Large intestine (tissue), 3 donors: ENCODE measurements at regions not wholly inside any gene's neighbourhood (a gene's known extent, or its start where the extent isn't known, plus 50 kb on each side); places are given as distances from the start of the nearest gene placed in this dataset.
"Not testable (repeated sequence)": the region's sequence is repeated elsewhere in the genome, so short reads cannot be mapped to it uniquely, and the experiment has no call there.

ENCODE experiments used
- DNase-seq, 2 donors: peaks; one replicate each; pipeline versions ENCODE4 v3.0.0 to v3.0.0-alpha.2; 2013
- H3K27ac ChIP-seq: one replicate; pipeline ENCODE4 v1.5.1; 2013; ENCODE audit warnings: low read length
- H3K27me3 ChIP-seq: 2 replicates; pipeline ENCODE4 v1.6.1; 2013; ENCODE audit warnings: low read length; ENCODE audit not compliant: control insufficient read depth, insufficient read depth
- H3K36me3 ChIP-seq: 2 replicates; pipeline ENCODE4 v1.6.1; 2013; ENCODE audit warnings: low read length; ENCODE audit not compliant: control insufficient read depth, insufficient read depth
- H3K4me1 ChIP-seq: one replicate; pipeline ENCODE4 v1.6.1; 2013; ENCODE audit warnings: low read length; ENCODE audit not compliant: control insufficient read depth, insufficient read depth
- H3K4me3 ChIP-seq: one replicate; pipeline ENCODE4 v1.5.1; 2013; ENCODE audit warnings: low read length
- H3K9me3 ChIP-seq: one replicate; pipeline ENCODE4 v1.6.1; 2013; ENCODE audit warnings: mild to moderate bottlenecking, low read depth, low read length, moderate library complexity; ENCODE audit not compliant: control insufficient read depth
- WGBS: methylation state at CpG from one replicate; pipeline ENCODE4 v1.1.5; 2013; ENCODE audit warnings: low lambda C conversion rate; ENCODE audit not compliant: insufficient coverage; 5-methylcytosine and 5-hydroxymethylcytosine counted together

GRCh38 chr7:47074702-47075153 is 507.2 kb downstream of the TNS3 start:
- Histone ChIP-seq H3K4me3 (no peak overlapping the region), H3K36me3 (no peaks in the 10 kb centered on the region), H3K27me3 (no peaks in the 10 kb centered on the region), H3K27ac (no peak overlapping the region), H3K9me3 (no peaks in the 10 kb centered on the region), H3K4me1 (peaks cover 5% of the 10 kb centered on the region)
- DNase-seq, result peak in 1 of 2 donors; percentile 24
- 0% methylated on average over 1 of the region's 2 CpGs for whole genome bisulfite sequencing

- H3K9me3 ChIP-seq, result no peaks in the 10 kb centered on the region
- H3K4me3 ChIP-seq, result no peak overlapping the region
- H3K4me1 ChIP-seq, result peaks cover 5% of the 10 kb centered on the region
- DNase-seq, result no peak
- no peaks in the 10 kb centered on the region for H3K27me3 ChIP-seq
- no peak overlapping the region for H3K27ac ChIP-seq
- H3K36me3 ChIP-seq, result no peaks in the 10 kb centered on the region
- no CpG with 5 or more reads among the region's 7 CpGs for WGBS
These were observed 508.6 kb downstream of the TNS3 start for GRCh38 chr7:47073284-47073683.

- no CpG with 5 or more reads among the region's 3 CpGs for WGBS
- no peaks in the 10 kb centered on the region for H3K9me3 ChIP-seq
- no peaks in the 10 kb centered on the region for H3K27me3 ChIP-seq
- DNase-seq, result no peak
- H3K27ac ChIP-seq, result no peak overlapping the region
- no peak overlapping the region for H3K4me3 ChIP-seq
- H3K36me3 ChIP-seq, result no peaks in the 10 kb centered on the region
- peaks cover 5% of the 10 kb centered on the region for H3K4me1 ChIP-seq
These were observed 510.0 kb downstream of the TNS3 start for GRCh38 chr7:47071866-47072265.

- Histone ChIP-seq H3K4me1 (peaks cover 3% of the 10 kb centered on the region), H3K4me3 (no peak overlapping the region), H3K27ac (no peak overlapping the region), H3K9me3 (no peaks in the 10 kb centered on the region), H3K27me3 (no peaks in the 10 kb centered on the region), H3K36me3 (no peaks in the 10 kb centered on the region)
- no peak for DNase-seq
- 100% methylated on average over 3 of the region's 15 CpGs for WGBS
These were observed 512.4 kb downstream of the TNS3 start for GRCh38 chr7:47069385-47070076.

GRCh38 chr7:47066976-47067614 is 514.8 kb downstream of the TNS3 start:
- peaks cover 2% of the 10 kb centered on the region for H3K9me3 ChIP-seq
- H3K4me1 ChIP-seq, result no peaks in the 10 kb centered on the region
- no peak for DNase-seq
- H3K27ac ChIP-seq, result no peak overlapping the region
- no peaks in the 10 kb centered on the region for H3K36me3 ChIP-seq
- WGBS, result no CpG with 5 or more reads among the region's 9 CpGs
- H3K4me3 ChIP-seq, result no peak overlapping the region
- H3K27me3 ChIP-seq, result no peaks in the 10 kb centered on the region

GRCh38 chr7:47056731-47057130 is 525.2 kb downstream of the TNS3 start:
- WGBS, result no CpG with 5 or more reads among the region's 2 CpGs
- H3K27me3 ChIP-seq, result no peaks in the 10 kb centered on the region
- no peaks in the 10 kb centered on the region for H3K36me3 ChIP-seq
- DNase-seq, result no peak
- H3K9me3 ChIP-seq, result peaks cover 12% of the 10 kb centered on the region
- no peaks in the 10 kb centered on the region for H3K4me1 ChIP-seq
- no peak overlapping the region for H3K27ac ChIP-seq
- no peak overlapping the region for H3K4me3 ChIP-seq

- not testable (repeated sequence) for DNase-seq, H3K27ac ChIP-seq, H3K36me3 ChIP-seq, H3K4me1 ChIP-seq, H3K27me3 ChIP-seq
- Histone ChIP-seq H3K4me3 (peak overlapping the region; percentile 10), H3K9me3 (peaks cover 12% of the 10 kb centered on the region)
- WGBS, result no CpG with 5 or more reads among the region's 70 CpGs
These were observed 529.2 kb downstream of the TNS3 start for GRCh38 chr7:47052541-47053208.

- Histone ChIP-seq H3K36me3 (no peaks in the 10 kb centered on the region), H3K27me3 (no peaks in the 10 kb centered on the region), H3K27ac (no peak overlapping the region), H3K9me3 (peaks cover 7% of the 10 kb centered on the region), H3K4me1 (no peaks in the 10 kb centered on the region), H3K4me3 (no peak overlapping the region)
- 90% methylated on average over 5 of the region's 13 CpGs for WGBS
- DNase-seq, result no peak
These were observed 532.6 kb downstream of the TNS3 start for GRCh38 chr7:47049234-47049774.

GRCh38 chr7:47047384-47047783 is 534.5 kb downstream of the TNS3 start:
- no peaks in the 10 kb centered on the region for H3K36me3 ChIP-seq
- DNase-seq, result no peak
- H3K27me3 ChIP-seq, result no peaks in the 10 kb centered on the region
- no peak overlapping the region for H3K4me3 ChIP-seq
- peaks cover under 1% of the 10 kb centered on the region for H3K9me3 ChIP-seq
- no peak overlapping the region for H3K27ac ChIP-seq
- WGBS, result 75% methylated on average over 1 of the region's 2 CpGs
- H3K4me1 ChIP-seq, result no peaks in the 10 kb centered on the region

GRCh38 chr7:47046949-47047348 is 535.0 kb downstream of the TNS3 start:
- no peaks in the 10 kb centered on the region for H3K4me1 ChIP-seq
- WGBS, result 80% methylated on average over 2 of the region's 9 CpGs
- H3K4me3 ChIP-seq, result no peak overlapping the region
- H3K27me3 ChIP-seq, result no peaks in the 10 kb centered on the region
- no peaks in the 10 kb centered on the region for H3K9me3 ChIP-seq
- no peaks in the 10 kb centered on the region for H3K36me3 ChIP-seq
- no peak for DNase-seq
- H3K27ac ChIP-seq, result no peak overlapping the region
